Activated naive CD4-positive, alpha-beta T cell treated with anti-CD3 and anti-CD28 coated beads, Interleukin-2, amount 50 U/mL, for 24 hours (primary cell): ENCODE measurements at regions not wholly inside any gene's neighbourhood (a gene's known extent, or its start where the extent isn't known, plus 50 kb on each side); places are given as distances from the start of the nearest gene placed in this dataset.
"Not testable (repeated sequence)": the region's sequence is repeated elsewhere in the genome, so short reads cannot be mapped to it uniquely, and the experiment has no call there.

Experiments used
- H3K27ac Mint-ChIP-seq: one replicate; pipeline ENCODE4 v1.8.0; 2021; ENCODE audit warnings: mild to moderate bottlenecking, mixed read lengths
- H3K27me3 Mint-ChIP-seq: one replicate; pipeline ENCODE4 v1.8.0; 2021; ENCODE audit warnings: mixed read lengths
- H3K36me3 Mint-ChIP-seq: one replicate; pipeline ENCODE4 v1.8.0; 2021; ENCODE audit warnings: mixed read lengths
- H3K4me1 Mint-ChIP-seq: one replicate; pipeline ENCODE4 v1.8.0; 2021; ENCODE audit warnings: mixed read lengths
- H3K4me3 Mint-ChIP-seq: one replicate; pipeline ENCODE4 v1.8.0; 2021; ENCODE audit warnings: mild to moderate bottlenecking, mixed read lengths
- H3K9me3 Mint-ChIP-seq: one replicate; pipeline ENCODE4 v1.8.0; 2021; ENCODE audit warnings: mixed read lengths

GRCh38 chr3:164416491-164417222 is 661.6 kb downstream of the SI start:
- Mint-ChIP-seq H3K4me3 (no peak overlapping the region), H3K36me3 (no peaks in the 10 kb centered on the region), H3K9me3 (peaks cover 9% of the 10 kb centered on the region), H3K27me3 (no peaks in the 10 kb centered on the region), H3K27ac (no peak overlapping the region), H3K4me1 (no peaks in the 10 kb centered on the region)

- peaks cover 9% of the 10 kb centered on the region for H3K9me3 Mint-ChIP-seq
- no peaks in the 10 kb centered on the region for H3K27me3 Mint-ChIP-seq
- H3K27ac Mint-ChIP-seq: no peak overlapping the region
- H3K4me1 Mint-ChIP-seq: no peaks in the 10 kb centered on the region
- no peak overlapping the region for H3K4me3 Mint-ChIP-seq
- H3K36me3 Mint-ChIP-seq: no peaks in the 10 kb centered on the region
These were observed 670.0 kb downstream of the SI start for GRCh38 chr3:164408326-164408725.

GRCh38 chr3:164407111-164407510 is 671.2 kb downstream of the SI start:
- H3K36me3 Mint-ChIP-seq: no peaks in the 10 kb centered on the region
- H3K9me3 Mint-ChIP-seq: no peaks in the 10 kb centered on the region
- no peaks in the 10 kb centered on the region for H3K27me3 Mint-ChIP-seq
- H3K27ac Mint-ChIP-seq: no peak overlapping the region
- no peaks in the 10 kb centered on the region for H3K4me1 Mint-ChIP-seq
- H3K4me3 Mint-ChIP-seq: no peak overlapping the region

- H3K4me3 Mint-ChIP-seq: no peak overlapping the region
- H3K36me3 Mint-ChIP-seq: no peaks in the 10 kb centered on the region
- no peaks in the 10 kb centered on the region for H3K27me3 Mint-ChIP-seq
- no peaks in the 10 kb centered on the region for H3K4me1 Mint-ChIP-seq
- H3K27ac Mint-ChIP-seq: no peak overlapping the region
- no peaks in the 10 kb centered on the region for H3K9me3 Mint-ChIP-seq
These were observed 672.0 kb downstream of the SI start for GRCh38 chr3:164406281-164406680.

GRCh38 chr3:164401923-164402322 is 676.4 kb downstream of the SI start:
- no peaks in the 10 kb centered on the region for H3K27me3 Mint-ChIP-seq
- H3K4me3 Mint-ChIP-seq: no peak overlapping the region
- no peak overlapping the region for H3K27ac Mint-ChIP-seq
- peaks cover 3% of the 10 kb centered on the region for H3K9me3 Mint-ChIP-seq
- no peaks in the 10 kb centered on the region for H3K36me3 Mint-ChIP-seq
- H3K4me1 Mint-ChIP-seq: no peaks in the 10 kb centered on the region

GRCh38 chr3:164401440-164401839 is 676.9 kb downstream of the SI start:
- not testable (repeated sequence) for H3K4me3 Mint-ChIP-seq, H3K27ac Mint-ChIP-seq, H3K36me3 Mint-ChIP-seq, H3K9me3 Mint-ChIP-seq, H3K27me3 Mint-ChIP-seq, H3K4me1 Mint-ChIP-seq

GRCh38 chr3:164397462-164397861 is 680.8 kb downstream of the SI start:
- Mint-ChIP-seq H3K27ac (no peak overlapping the region), H3K4me1 (no peaks in the 10 kb centered on the region), H3K27me3 (no peaks in the 10 kb centered on the region), H3K36me3 (no peaks in the 10 kb centered on the region), H3K9me3 (peaks cover 11% of the 10 kb centered on the region), H3K4me3 (no peak overlapping the region)

GRCh38 chr3:164393171-164393570 is 685.1 kb downstream of the SI start:
- no peaks in the 10 kb centered on the region for H3K36me3 Mint-ChIP-seq
- H3K4me3 Mint-ChIP-seq: no peak overlapping the region
- peaks cover 15% of the 10 kb centered on the region for H3K9me3 Mint-ChIP-seq
- no peak overlapping the region for H3K27ac Mint-ChIP-seq
- no peaks in the 10 kb centered on the region for H3K27me3 Mint-ChIP-seq
- no peaks in the 10 kb centered on the region for H3K4me1 Mint-ChIP-seq

GRCh38 chr3:164390046-164390445 is 688.2 kb downstream of the SI start:
- Mint-ChIP-seq H3K4me1 (no peaks in the 10 kb centered on the region), H3K36me3 (no peaks in the 10 kb centered on the region), H3K27me3 (no peaks in the 10 kb centered on the region), H3K4me3 (no peak overlapping the region), H3K27ac (no peak overlapping the region), H3K9me3 (peaks cover 15% of the 10 kb centered on the region)

- H3K4me3 Mint-ChIP-seq: no peak overlapping the region
- H3K4me1 Mint-ChIP-seq: no peaks in the 10 kb centered on the region
- no peaks in the 10 kb centered on the region for H3K36me3 Mint-ChIP-seq
- H3K27me3 Mint-ChIP-seq: no peaks in the 10 kb centered on the region
- H3K9me3 Mint-ChIP-seq: peaks cover 4% of the 10 kb centered on the region
- H3K27ac Mint-ChIP-seq: no peak overlapping the region
These were observed 691.1 kb downstream of the SI start for GRCh38 chr3:164387236-164387635.

GRCh38 chr3:164380156-164380555 is 698.1 kb downstream of the SI start:
- Mint-ChIP-seq H3K36me3 (no peaks in the 10 kb centered on the region), H3K27ac (no peak overlapping the region), H3K4me3 (no peak overlapping the region), H3K9me3 (no peaks in the 10 kb centered on the region), H3K4me1 (no peaks in the 10 kb centered on the region), H3K27me3 (no peaks in the 10 kb centered on the region)

GRCh38 chr3:164377466-164377865 is 700.8 kb downstream of the SI start:
- no peaks in the 10 kb centered on the region for H3K4me1 Mint-ChIP-seq
- H3K9me3 Mint-ChIP-seq: no peaks in the 10 kb centered on the region
- H3K27ac Mint-ChIP-seq: no peak overlapping the region
- no peaks in the 10 kb centered on the region for H3K27me3 Mint-ChIP-seq
- no peaks in the 10 kb centered on the region for H3K36me3 Mint-ChIP-seq
- H3K4me3 Mint-ChIP-seq: no peak overlapping the region

- Mint-ChIP-seq H3K9me3 (no peaks in the 10 kb centered on the region), H3K27me3 (no peaks in the 10 kb centered on the region), H3K36me3 (no peaks in the 10 kb centered on the region), H3K27ac (no peak overlapping the region), H3K4me3 (no peak overlapping the region), H3K4me1 (no peaks in the 10 kb centered on the region)
These were observed 702.3 kb downstream of the SI start for GRCh38 chr3:164375995-164376394.

GRCh38 chr3:164375538-164375937 is 702.8 kb downstream of the SI start:
- H3K4me3 Mint-ChIP-seq: no peak overlapping the region
- H3K36me3 Mint-ChIP-seq: no peaks in the 10 kb centered on the region
- no peaks in the 10 kb centered on the region for H3K4me1 Mint-ChIP-seq
- no peaks in the 10 kb centered on the region for H3K27me3 Mint-ChIP-seq
- H3K9me3 Mint-ChIP-seq: no peaks in the 10 kb centered on the region
- H3K27ac Mint-ChIP-seq: no peak overlapping the region

GRCh38 chr3:164371681-164372080 is 706.6 kb downstream of the SI start:
- H3K36me3 Mint-ChIP-seq: no peaks in the 10 kb centered on the region
- H3K9me3 Mint-ChIP-seq: no peaks in the 10 kb centered on the region
- no peak overlapping the region for H3K4me3 Mint-ChIP-seq
- H3K27me3 Mint-ChIP-seq: no peaks in the 10 kb centered on the region
- no peaks in the 10 kb centered on the region for H3K4me1 Mint-ChIP-seq
- no peak overlapping the region for H3K27ac Mint-ChIP-seq

GRCh38 chr3:164370970-164371369 is 707.3 kb downstream of the SI start:
- Mint-ChIP-seq H3K9me3 (no peaks in the 10 kb centered on the region), H3K4me3 (no peak overlapping the region), H3K27me3 (no peaks in the 10 kb centered on the region), H3K27ac (no peak overlapping the region), H3K36me3 (no peaks in the 10 kb centered on the region), H3K4me1 (no peaks in the 10 kb centered on the region)

GRCh38 chr3:164365242-164365641 is 713.1 kb downstream of the SI start:
- Mint-ChIP-seq H3K9me3 (no peaks in the 10 kb centered on the region), H3K4me1 (no peaks in the 10 kb centered on the region), H3K36me3 (no peaks in the 10 kb centered on the region), H3K4me3 (no peak overlapping the region), H3K27ac (no peak overlapping the region), H3K27me3 (no peaks in the 10 kb centered on the region)
